Parathyroid adenoma (tissue), 2 donors: ENCODE measurements at regions not wholly inside any gene's neighbourhood (a gene's known extent, or its start where the extent isn't known, plus 50 kb on each side); places are given as distances from the start of the nearest gene placed in this dataset.

Source experiments
- H2AFZ ChIP-seq: fragments of 300-600 bp; sonication (generic); one replicate; pipeline ENCODE4 v1.7.0; 2017; ENCODE audit warnings: antibody characterized with exemption, mild to moderate bottlenecking
- H3K27ac ChIP-seq: fragments of 300-600 bp; sonication (generic); one replicate; pipeline ENCODE4 v1.7.0; 2017
- H3K27me3 ChIP-seq: fragments of 300-600 bp; sonication (generic); one replicate; pipeline ENCODE4 v1.7.0; 2017; ENCODE audit warnings: low read length; ENCODE audit not compliant: control insufficient read depth, insufficient read depth
- H3K36me3 ChIP-seq: fragments of 300-600 bp; sonication (generic); one replicate; pipeline ENCODE4 v1.7.0; 2017; ENCODE audit warnings: low read length; ENCODE audit not compliant: control insufficient read depth, insufficient read depth
- H3K4me1 ChIP-seq: fragments of 300-600 bp; sonication (generic); one replicate; pipeline ENCODE4 v1.7.0; 2017; ENCODE audit warnings: control low read depth
- H3K4me2 ChIP-seq: fragments of 300-600 bp; sonication (generic); one replicate; pipeline ENCODE4 v1.7.0; 2017; ENCODE audit warnings: low read length
- H3K4me3 ChIP-seq: fragments of 300-600 bp; sonication (generic); one replicate; pipeline ENCODE4 v1.7.0; 2017; ENCODE audit warnings: low read depth, low read length
- H3K79me2 ChIP-seq: fragments of 300-600 bp; sonication (generic); one replicate; pipeline ENCODE4 v1.7.0; 2017; ENCODE audit warnings: control low read depth
- H3K9ac ChIP-seq: fragments of 300-600 bp; sonication (generic); one replicate; pipeline ENCODE4 v1.7.0; 2017; ENCODE audit warnings: mild to moderate bottlenecking
- H3K9me3 ChIP-seq: fragments of 300-600 bp; sonication (generic); one replicate; pipeline ENCODE4 v1.7.0; 2017; ENCODE audit warnings: low read length; ENCODE audit not compliant: control insufficient read depth
- TF ChIP-seq, protein P1 (sequence below): fragments of 300-600 bp; sonication (generic); IDR thresholded peaks from one replicate; pipeline ENCODE4 v1.7.0; 2017; ENCODE audit warnings: antibody characterized with exemption, mild to moderate bottlenecking
- donor health status: primary hyperparathyroidism.

DNA sequence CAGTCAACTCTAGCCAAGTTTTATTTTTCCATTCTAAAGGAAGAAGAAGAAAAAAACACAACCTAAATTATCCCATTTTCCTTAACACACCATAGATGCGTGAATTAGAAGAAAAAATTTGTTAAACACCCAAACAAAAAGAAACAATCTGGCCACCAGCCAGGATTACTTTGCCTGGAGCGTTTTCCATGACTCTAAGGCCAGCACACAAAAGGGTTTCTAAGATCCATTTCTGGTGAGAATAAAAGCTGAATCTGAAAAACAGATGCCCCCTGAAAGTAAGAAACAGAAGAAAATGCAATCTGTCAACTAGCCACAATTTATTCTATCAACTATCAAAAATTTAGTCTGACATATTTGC, 267.2 kb upstream of the SULF2 start:
- no peaks in the 10 kb centered on the region for H3K9me3 ChIP-seq
- no peak overlapping the region for H3K4me3 ChIP-seq
- no peak overlapping the region for H2AFZ ChIP-seq
- H3K27ac ChIP-seq: no peak overlapping the region
- H3K4me2 ChIP-seq: no peak overlapping the region
- no peaks in the 10 kb centered on the region for H3K79me2 ChIP-seq
- no peak overlapping the region for H3K9ac ChIP-seq
- no peaks in the 10 kb centered on the region for H3K36me3 ChIP-seq
- H3K27me3 ChIP-seq: no peaks in the 10 kb centered on the region
- TF ChIP-seq, protein P1, sequence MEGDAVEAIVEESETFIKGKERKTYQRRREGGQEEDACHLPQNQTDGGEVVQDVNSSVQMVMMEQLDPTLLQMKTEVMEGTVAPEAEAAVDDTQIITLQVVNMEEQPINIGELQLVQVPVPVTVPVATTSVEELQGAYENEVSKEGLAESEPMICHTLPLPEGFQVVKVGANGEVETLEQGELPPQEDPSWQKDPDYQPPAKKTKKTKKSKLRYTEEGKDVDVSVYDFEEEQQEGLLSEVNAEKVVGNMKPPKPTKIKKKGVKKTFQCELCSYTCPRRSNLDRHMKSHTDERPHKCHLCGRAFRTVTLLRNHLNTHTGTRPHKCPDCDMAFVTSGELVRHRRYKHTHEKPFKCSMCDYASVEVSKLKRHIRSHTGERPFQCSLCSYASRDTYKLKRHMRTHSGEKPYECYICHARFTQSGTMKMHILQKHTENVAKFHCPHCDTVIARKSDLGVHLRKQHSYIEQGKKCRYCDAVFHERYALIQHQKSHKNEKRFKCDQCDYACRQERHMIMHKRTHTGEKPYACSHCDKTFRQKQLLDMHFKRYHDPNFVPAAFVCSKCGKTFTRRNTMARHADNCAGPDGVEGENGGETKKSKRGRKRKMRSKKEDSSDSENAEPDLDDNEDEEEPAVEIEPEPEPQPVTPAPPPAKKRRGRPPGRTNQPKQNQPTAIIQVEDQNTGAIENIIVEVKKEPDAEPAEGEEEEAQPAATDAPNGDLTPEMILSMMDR: no peak
- no peaks in the 10 kb centered on the region for H3K4me1 ChIP-seq

DNA sequence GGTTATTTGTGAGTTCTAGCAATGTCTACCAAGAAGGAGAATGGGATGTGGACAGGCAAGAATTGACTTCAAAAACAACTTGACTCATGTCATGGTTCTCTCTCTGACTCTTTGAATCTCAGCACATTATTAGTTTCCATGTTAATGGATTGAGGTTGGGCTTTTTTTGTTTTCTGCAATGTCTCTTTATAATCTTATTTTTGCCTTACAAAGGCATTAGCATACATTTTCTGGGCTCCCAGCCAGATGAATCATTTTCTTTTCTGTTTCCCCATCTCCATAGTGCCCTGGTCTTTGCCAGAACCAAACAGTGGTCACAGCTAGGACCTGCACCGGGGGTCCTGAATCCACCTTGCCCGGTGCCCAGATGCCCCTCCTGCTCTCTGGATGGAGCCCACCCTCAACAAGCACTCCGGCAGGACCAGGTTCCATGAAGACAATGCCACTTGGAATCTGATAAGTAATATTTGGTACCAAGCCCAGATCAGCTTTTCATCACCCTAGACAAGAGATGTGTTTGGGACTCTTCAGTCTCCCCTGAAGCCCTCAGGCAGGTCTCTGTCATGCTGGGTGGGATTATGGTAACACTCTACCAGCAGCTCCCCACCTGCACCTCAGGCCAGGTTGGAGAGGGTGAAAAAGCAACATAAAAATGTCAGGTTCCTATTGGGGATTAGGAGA, 266.7 kb upstream of the SULF2 start:
- Histone ChIP-seq H3K9me3 (no peaks in the 10 kb centered on the region), H3K79me2 (no peaks in the 10 kb centered on the region), H3K27ac (no peak overlapping the region), H3K9ac (no peak overlapping the region), H3K4me2 (no peak overlapping the region), H3K36me3 (no peaks in the 10 kb centered on the region), H2AFZ (no peak overlapping the region), H3K4me3 (no peak overlapping the region), H3K4me1 (no peaks in the 10 kb centered on the region), H3K27me3 (no peaks in the 10 kb centered on the region)
- TF ChIP-seq, protein P1: no peak

DNA sequence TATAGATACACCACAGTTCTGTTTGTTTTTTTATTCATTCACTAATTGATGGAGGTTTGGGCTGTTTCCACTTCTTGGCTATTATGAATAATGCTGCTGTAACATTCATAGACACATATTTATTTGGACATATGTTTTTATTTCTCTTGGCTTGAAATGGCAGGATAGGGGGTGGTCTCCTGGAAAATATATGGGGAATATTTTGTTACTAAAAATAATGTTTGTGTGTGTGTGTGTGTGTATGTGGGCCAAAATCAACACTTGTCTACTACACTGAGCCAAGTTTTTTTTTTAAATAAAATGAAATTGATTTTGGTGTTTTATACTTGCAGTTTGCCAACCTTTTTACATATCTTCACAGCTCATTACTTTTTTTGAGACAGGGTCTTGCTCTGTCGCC, 264.4 kb upstream of the SULF2 start:
- Histone ChIP-seq H3K4me1 (no peaks in the 10 kb centered on the region), H3K36me3 (no peaks in the 10 kb centered on the region), H3K4me2 (no peak overlapping the region), H3K27me3 (no peaks in the 10 kb centered on the region), H3K9me3 (no peaks in the 10 kb centered on the region), H3K27ac (no peak overlapping the region), H3K79me2 (no peaks in the 10 kb centered on the region), H3K4me3 (no peak overlapping the region), H3K9ac (no peak overlapping the region), H2AFZ (no peak overlapping the region)
- TF ChIP-seq, protein P1: no peak

DNA sequence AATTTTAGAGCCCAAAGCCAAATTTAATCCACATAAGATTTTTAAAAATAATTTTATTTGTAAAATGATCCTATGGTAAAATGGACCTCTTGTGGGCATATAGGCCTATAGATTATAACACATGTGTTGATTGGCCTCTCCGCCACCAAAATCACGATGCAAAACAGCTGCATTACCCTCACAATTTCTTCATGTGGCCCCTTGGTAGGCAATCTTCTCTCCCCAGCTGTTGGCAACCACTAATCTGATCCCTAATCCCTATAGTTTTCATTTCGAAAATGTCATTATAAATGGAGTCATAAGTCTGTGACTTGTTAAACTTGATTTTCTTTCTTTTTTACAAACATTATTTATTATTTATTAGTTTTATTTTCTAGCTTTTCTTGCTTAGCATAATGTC, 263.9 kb upstream of the SULF2 start:
- Histone ChIP-seq H2AFZ (no peak overlapping the region), H3K27me3 (no peaks in the 10 kb centered on the region), H3K9ac (no peak overlapping the region), H3K4me2 (no peak overlapping the region), H3K27ac (no peak overlapping the region), H3K79me2 (no peaks in the 10 kb centered on the region), H3K36me3 (no peaks in the 10 kb centered on the region), H3K4me1 (no peaks in the 10 kb centered on the region), H3K9me3 (no peaks in the 10 kb centered on the region), H3K4me3 (no peak overlapping the region)
- TF ChIP-seq, protein P1: no peak

DNA sequence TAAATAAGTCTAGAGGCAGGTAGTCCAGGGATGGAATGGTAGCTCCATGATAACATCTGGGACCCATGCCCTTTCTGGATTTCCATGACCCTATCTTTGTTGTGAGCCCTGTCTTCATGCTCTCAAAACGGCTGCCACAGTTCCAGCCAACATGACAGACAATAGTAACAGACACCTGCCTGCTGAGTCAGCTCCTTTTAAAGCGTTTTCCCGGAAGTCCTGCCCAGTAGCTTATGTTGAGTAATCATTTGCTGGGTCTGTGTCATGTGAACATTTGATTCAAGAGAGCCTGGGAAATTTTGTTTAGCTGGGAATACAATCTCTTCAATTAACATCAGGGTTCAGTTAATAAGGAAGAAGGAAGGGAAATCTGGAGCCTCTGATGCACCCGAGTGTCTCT, 262.2 kb upstream of the SULF2 start:
- no peaks in the 10 kb centered on the region for H3K4me1 ChIP-seq
- H3K36me3 ChIP-seq: no peaks in the 10 kb centered on the region
- no peak overlapping the region for H3K4me3 ChIP-seq
- no peaks in the 10 kb centered on the region for H3K79me2 ChIP-seq
- H3K4me2 ChIP-seq: no peak overlapping the region
- no peak overlapping the region for H3K9ac ChIP-seq
- no peak overlapping the region for H3K27ac ChIP-seq
- TF ChIP-seq, protein P1: no peak
- no peak overlapping the region for H2AFZ ChIP-seq
- no peaks in the 10 kb centered on the region for H3K9me3 ChIP-seq
- H3K27me3 ChIP-seq: no peaks in the 10 kb centered on the region
